Psoas muscle (tissue), 7 donors: ENCODE measurements at regions not wholly inside any gene's neighbourhood (a gene's known extent, or its start where the extent isn't known, plus 50 kb on each side); places are given as distances from the start of the nearest gene placed in this dataset.

ENCODE experiments used
- ATAC-seq, 4 donors: fragments of 200-7000 bp; cut with Tn5 transposase; one replicate each; pipeline ENCODE4 v1.9.1; 2020; ENCODE audit warnings: moderate library complexity in 3 of 4, mild to moderate bottlenecking in 2 of 4
- DNase-seq, 2 donors: peaks; one replicate each; pipeline ENCODE4 v3.0.0-alpha.2; 2020
- H3K27ac ChIP-seq: fragments of 200-600 bp; one replicate; pipeline ENCODE4 v1.8.0; 2022
- H3K27me3 ChIP-seq, 3 donors: fragments of 200-600 bp in 1 of 3; one replicate each; pipeline versions ENCODE4 v1.6.1 to v1.8.0; 2013 to 2022; ENCODE audit warnings: low read length in 2 of 3, mild to moderate bottlenecking in 2 of 3, moderate library complexity in 1 of 3; ENCODE audit not compliant: insufficient read depth in 3 of 3
- H3K36me3 ChIP-seq, 2 donors: fragments of 200-600 bp in 1 of 2; one replicate each; pipeline versions ENCODE4 v1.6.1 to v1.8.0; 2013 to 2022; ENCODE audit warnings: low read depth in 1 of 2, mild to moderate bottlenecking in 1 of 2, moderate library complexity in 1 of 2; ENCODE audit not compliant: insufficient read depth in 1 of 2
- H3K4me1 ChIP-seq: fragments of 200-600 bp; one replicate; pipeline ENCODE4 v1.8.0; 2022
- H3K4me3 ChIP-seq: fragments of 200-600 bp; one replicate; pipeline ENCODE4 v1.8.0; 2022; ENCODE audit warnings: mild to moderate bottlenecking
- H3K9me3 ChIP-seq: fragments of 200-600 bp; one replicate; pipeline ENCODE4 v1.8.0; 2022
- WGBS, 3 donors: extraction: QIAGEN DNeasy Blood & Tissue Kit; methylation state at CpG; one replicate each; pipeline versions ENCODE4 v1.1.6 to v1.1.7; 2013; 5-methylcytosine and 5-hydroxymethylcytosine counted together
- intact Hi-C, 2 donors: fragments of 100-400 bp; cut with DNase I; formaldehyde crosslinking; loops; one replicate each; pipeline versions ENCODE4 v1.11.0 to v1.14.2; 2022
- TF ChIP-seq, protein P1 (sequence below): fragments of 200-600 bp; IDR thresholded peaks from one replicate; pipeline ENCODE4 v1.8.0; 2022; ENCODE audit warnings: antibody characterized with exemption
- donor health status: healthy with polysubstance abuse.
- donor health status: DM: no; HTN: no; CAD: no; lungs with moderate emphysema.
- donor health status: Bipolar disorder and iron deficiency.
- donor health status: healthy.
- donor health status: DM: yes; HTN: yes; CAD: no.
- donor health status: DM: no; HTN: no; CAD: no.
- donor health status: DM: yes; HTN: yes; CAD: no.

DNA sequence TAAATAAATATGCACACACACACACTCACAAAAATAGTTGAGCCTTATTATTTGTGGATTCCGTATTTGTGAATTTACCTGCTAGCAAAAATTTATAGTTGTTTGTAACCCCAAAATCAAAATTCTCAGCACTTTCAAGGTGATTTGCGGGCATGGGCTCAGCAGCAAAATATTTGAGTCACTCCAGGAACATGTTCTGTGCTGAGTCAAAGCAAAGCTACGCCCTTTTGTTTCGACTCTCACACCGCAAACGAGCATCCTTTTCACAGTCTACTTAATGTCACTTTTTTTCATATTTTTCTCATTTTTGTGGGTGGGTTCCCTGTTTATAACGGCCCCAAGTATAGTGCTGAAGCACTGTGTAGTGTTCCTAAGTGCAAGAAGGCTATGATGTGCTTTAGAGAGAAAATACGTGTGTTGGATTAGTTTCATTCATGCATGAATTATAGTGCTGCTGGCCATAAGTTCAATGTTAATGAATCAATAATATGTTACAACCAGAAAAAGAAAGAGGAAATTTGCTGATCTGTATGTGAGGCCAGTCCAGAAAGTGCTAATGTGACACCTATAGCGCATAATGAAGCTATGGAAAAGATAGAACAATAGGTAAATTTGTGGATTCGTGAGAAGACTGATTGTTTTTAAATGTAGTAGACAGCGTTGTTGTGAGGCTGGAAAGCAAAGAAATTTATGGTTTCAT lies 723.2 kb upstream of the AGA start:
- Histone ChIP-seq H3K27me3 (no peaks in the 10 kb centered on the region), H3K27ac (no peak overlapping the region), H3K4me3 (no peak overlapping the region), H3K36me3 (no peaks in the 10 kb centered on the region), H3K4me1 (no peaks in the 10 kb centered on the region), H3K9me3 (no peaks in the 10 kb centered on the region)
- intact Hi-C loops: no loop called here
- WGBS, 3 donors: 39 to 47% (median 39%) methylated on average over 11 of the region's 11 CpGs
- no peak for ATAC-seq
- TF ChIP-seq, protein P1, sequence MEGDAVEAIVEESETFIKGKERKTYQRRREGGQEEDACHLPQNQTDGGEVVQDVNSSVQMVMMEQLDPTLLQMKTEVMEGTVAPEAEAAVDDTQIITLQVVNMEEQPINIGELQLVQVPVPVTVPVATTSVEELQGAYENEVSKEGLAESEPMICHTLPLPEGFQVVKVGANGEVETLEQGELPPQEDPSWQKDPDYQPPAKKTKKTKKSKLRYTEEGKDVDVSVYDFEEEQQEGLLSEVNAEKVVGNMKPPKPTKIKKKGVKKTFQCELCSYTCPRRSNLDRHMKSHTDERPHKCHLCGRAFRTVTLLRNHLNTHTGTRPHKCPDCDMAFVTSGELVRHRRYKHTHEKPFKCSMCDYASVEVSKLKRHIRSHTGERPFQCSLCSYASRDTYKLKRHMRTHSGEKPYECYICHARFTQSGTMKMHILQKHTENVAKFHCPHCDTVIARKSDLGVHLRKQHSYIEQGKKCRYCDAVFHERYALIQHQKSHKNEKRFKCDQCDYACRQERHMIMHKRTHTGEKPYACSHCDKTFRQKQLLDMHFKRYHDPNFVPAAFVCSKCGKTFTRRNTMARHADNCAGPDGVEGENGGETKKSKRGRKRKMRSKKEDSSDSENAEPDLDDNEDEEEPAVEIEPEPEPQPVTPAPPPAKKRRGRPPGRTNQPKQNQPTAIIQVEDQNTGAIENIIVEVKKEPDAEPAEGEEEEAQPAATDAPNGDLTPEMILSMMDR: no peak
- DNase-seq: no peak

DNA sequence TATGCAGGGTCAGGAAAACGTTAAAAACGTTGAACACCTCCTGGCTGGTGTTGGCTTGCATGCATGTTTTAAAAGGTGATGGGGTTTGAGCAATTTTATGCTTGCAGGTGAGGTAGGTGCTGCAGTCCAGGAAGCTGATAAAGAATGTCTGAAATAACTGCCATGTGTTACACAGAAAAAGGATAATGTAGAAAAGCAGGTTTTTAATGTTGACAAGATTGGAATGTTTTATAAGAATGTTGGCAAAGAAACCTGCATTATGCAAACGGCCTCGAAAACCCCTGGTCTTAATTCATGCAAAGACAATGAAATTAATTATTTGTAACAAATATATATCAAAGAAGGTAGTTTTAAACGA lies 723.7 kb upstream of the AGA start:
- Histone ChIP-seq H3K4me3 (no peak overlapping the region), H3K36me3 (no peaks in the 10 kb centered on the region), H3K27me3 (no peaks in the 10 kb centered on the region), H3K27ac (no peak overlapping the region), H3K9me3 (no peaks in the 10 kb centered on the region), H3K4me1 (no peaks in the 10 kb centered on the region)
- 42 to 47% (median 43%) methylated on average over 5 of the region's 5 CpGs for WGBS, 3 donors
- intact Hi-C loops: no loop called here
- TF ChIP-seq, protein P1: no peak
- DNase-seq (no peak), ATAC-seq (no peak)

GRCh38 chr4:178173771-178174170 lies 731.5 kb upstream of the AGA start:
- DNase-seq: no peak
- 75 to 77% (median 76%) methylated on average over 6 of the region's 6 CpGs for WGBS, 3 donors
- Histone ChIP-seq H3K36me3 (no peaks in the 10 kb centered on the region), H3K4me1 (no peaks in the 10 kb centered on the region), H3K27me3 (no peaks in the 10 kb centered on the region), H3K27ac (no peak overlapping the region), H3K9me3 (no peaks in the 10 kb centered on the region), H3K4me3 (no peak overlapping the region)
- TF ChIP-seq, protein P1: no peak
- ATAC-seq: no peak
- intact Hi-C loops: no loop called here

DNA sequence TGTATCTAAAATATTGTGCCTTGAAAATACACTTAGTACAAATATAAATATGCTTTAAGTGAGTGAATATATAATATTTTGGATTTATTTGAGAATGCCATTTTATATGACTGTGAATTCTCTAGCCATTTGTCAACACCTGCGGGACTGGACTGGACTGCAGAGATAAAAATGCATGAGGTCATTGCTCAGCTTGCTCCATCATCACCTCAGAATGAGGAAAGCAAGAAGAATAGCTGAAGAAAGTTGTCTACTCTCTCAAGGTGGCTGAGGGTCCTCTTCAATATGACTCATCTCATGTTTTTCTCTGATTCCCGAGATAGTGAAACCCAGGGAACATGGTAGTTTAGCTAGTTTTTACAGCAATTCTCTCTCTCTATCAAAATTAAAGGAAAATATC lies 732.5 kb upstream of the AGA start:
- 77 to 88% (median 82%) methylated on average over 2 of the region's 2 CpGs for WGBS, 3 donors
- Histone ChIP-seq H3K27me3 (no peaks in the 10 kb centered on the region), H3K4me1 (no peaks in the 10 kb centered on the region), H3K36me3 (no peaks in the 10 kb centered on the region), H3K9me3 (no peaks in the 10 kb centered on the region), H3K4me3 (no peak overlapping the region), H3K27ac (no peak overlapping the region)
- intact Hi-C loops: no loop called here
- DNase-seq (no peak), ATAC-seq (no peak)
- TF ChIP-seq, protein P1: no peak

DNA sequence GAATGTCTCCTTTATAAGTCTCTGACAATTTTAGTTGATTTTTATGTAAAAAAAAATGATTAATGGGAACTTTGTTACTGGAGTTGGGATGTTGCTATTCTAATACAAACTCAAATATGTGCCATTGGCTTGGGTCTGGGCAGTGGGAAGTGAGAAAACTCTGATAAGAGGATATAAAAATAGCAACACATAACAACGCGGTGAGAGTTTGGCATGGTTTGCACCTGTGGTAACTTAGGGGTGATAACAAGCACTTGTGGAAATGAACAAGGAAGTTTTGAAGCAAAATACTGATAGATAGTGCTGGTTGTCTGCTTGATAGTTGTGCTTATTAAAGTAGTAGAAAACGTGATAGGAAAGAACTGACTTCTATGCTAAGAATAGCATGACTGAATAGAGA lies 743.3 kb upstream of the AGA start:
- H3K4me1 ChIP-seq: no peaks in the 10 kb centered on the region
- DNase-seq: no peak
- TF ChIP-seq, protein P1: no peak
- H3K27ac ChIP-seq: no peak overlapping the region
- H3K27me3 ChIP-seq: no peaks in the 10 kb centered on the region
- no peak for ATAC-seq
- no peaks in the 10 kb centered on the region for H3K36me3 ChIP-seq
- intact Hi-C loops: no loop called here
- no peak overlapping the region for H3K4me3 ChIP-seq
- 68 to 73% (median 70%) methylated on average over 3 of the region's 3 CpGs for WGBS, 3 donors
- H3K9me3 ChIP-seq: peaks cover 7% of the 10 kb centered on the region
